SW480 (cell line): ENCODE measurements at regions not wholly inside any gene's neighbourhood (a gene's known extent, or its start where the extent isn't known, plus 50 kb on each side); places are given as distances from the start of the nearest gene placed in this dataset.
A peak's percentile ranks its signal among the peaks of the same experiment; 100 is the strongest.

Experiments
- DNase-seq: peaks from one replicate; pipeline ENCODE4 v3.0.0-alpha.2; 2016; ENCODE audit warnings: low spot score

- no peak for DNase-seq
These were observed 438.9 kb downstream of the NAF1 start for GRCh38 chr4:162727766-162728165.

- DNase-seq, result peak; percentile 0
These were observed 439.5 kb downstream of the NAF1 start for GRCh38 chr4:162727232-162727631.

GRCh38 chr4:162715401-162715800, 451.3 kb downstream of the NAF1 start:
- no peak for DNase-seq

GRCh38 chr4:162707962-162708361, 458.7 kb downstream of the NAF1 start:
- DNase-seq, result no peak

GRCh38 chr4:162706632-162707031, 460.1 kb downstream of the NAF1 start:
- no peak for DNase-seq

GRCh38 chr4:162706051-162706450, 460.6 kb downstream of the NAF1 start:
- DNase-seq, result no peak

- no peak for DNase-seq
These were observed 461.4 kb downstream of the NAF1 start for GRCh38 chr4:162705130-162705803.

- no peak for DNase-seq
These were observed 465.8 kb downstream of the NAF1 start for GRCh38 chr4:162700815-162701361.

- no peak for DNase-seq
These were observed 466.3 kb downstream of the NAF1 start for GRCh38 chr4:162700358-162700757.

GRCh38 chr4:162699629-162700028, 467.1 kb downstream of the NAF1 start:
- no peak for DNase-seq

GRCh38 chr4:162685410-162685809, 481.3 kb downstream of the NAF1 start:
- DNase-seq, result no peak

- DNase-seq, result no peak
These were observed 481.7 kb downstream of the NAF1 start for GRCh38 chr4:162684998-162685397.

GRCh38 chr4:162684371-162684700, 482.4 kb downstream of the NAF1 start:
- no peak for DNase-seq

- no peak for DNase-seq
These were observed 482.9 kb downstream of the NAF1 start for GRCh38 chr4:162683659-162684370.

- DNase-seq, result no peak
These were observed 484.0 kb downstream of the NAF1 start for GRCh38 chr4:162682651-162683050.

- no peak for DNase-seq
These were observed 485.5 kb downstream of the NAF1 start for GRCh38 chr4:162681212-162681611.

GRCh38 chr4:162675661-162676060, 491.0 kb downstream of the NAF1 start:
- DNase-seq, result no peak

- no peak for DNase-seq
These were observed 498.1 kb upstream of the FSTL5 start for GRCh38 chr4:162661913-162662312.

- no peak for DNase-seq
These were observed 495.9 kb upstream of the FSTL5 start for GRCh38 chr4:162659716-162660115.

GRCh38 chr4:162657966-162658365, 494.2 kb upstream of the FSTL5 start:
- DNase-seq, result no peak

GRCh38 chr4:162650166-162650565, 486.4 kb upstream of the FSTL5 start:
- DNase-seq, result no peak

- DNase-seq, result no peak
These were observed 481.6 kb upstream of the FSTL5 start for GRCh38 chr4:162645381-162645780.

- no peak for DNase-seq
These were observed 480.5 kb upstream of the FSTL5 start for GRCh38 chr4:162644346-162644745.

GRCh38 chr4:162640152-162640551, 476.4 kb upstream of the FSTL5 start:
- no peak for DNase-seq
